ENCODE measurements at regions not wholly inside any gene's neighbourhood (a gene's known extent, or its start where the extent isn't known, plus 50 kb on each side); places are given as distances from the start of the nearest gene placed in this dataset.

DNA sequence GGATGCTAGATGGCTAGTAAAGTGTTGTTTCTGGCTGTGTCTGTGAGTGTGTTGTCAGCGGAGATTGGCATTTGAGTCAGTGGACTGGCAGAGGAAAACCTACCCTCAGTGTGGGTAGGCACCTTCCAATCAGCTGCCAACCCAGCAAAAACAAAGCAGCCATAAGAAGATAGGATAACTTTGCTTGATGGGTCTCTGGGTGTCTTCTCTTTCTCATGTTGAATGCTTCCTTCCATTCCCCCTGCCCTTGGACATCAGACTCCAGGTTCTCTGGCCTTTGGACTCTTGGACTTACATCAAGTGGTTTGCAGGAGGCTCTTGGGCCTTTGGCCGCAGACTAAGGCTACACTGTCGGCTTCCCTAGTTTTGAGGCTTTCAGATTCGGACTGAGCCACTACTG is 429.0 kb upstream of the ZNF804A start:
- TF ChIP-seq CTCF (IDR thresholded peaks at IDR 0.05) (no peak), POLR2A (IDR thresholded peaks at IDR 0.05) (no peak), POLR2AphosphoS5 (IDR thresholded peaks at IDR 0.05; ENCODE audit: insufficient read depth in 1 of 2, low read depth in 1 of 2) (no peak)
- no peak overlapping the region for H3K27ac ChIP-seq
- no peaks in the 10 kb centered on the region for H3K27me3 ChIP-seq
- H3K4me3 ChIP-seq = no peak overlapping the region
- intact Hi-C loops (cut with DNase I) = no loop called here
- H3K4me1 ChIP-seq = no peaks in the 10 kb centered on the region
- no peak for DNase-seq (ENCODE audit: extremely low spot score in 2 of 2)
- H3K9me3 ChIP-seq = no peaks in the 10 kb centered on the region
- H3K36me3 ChIP-seq = no peaks in the 10 kb centered on the region

DNA sequence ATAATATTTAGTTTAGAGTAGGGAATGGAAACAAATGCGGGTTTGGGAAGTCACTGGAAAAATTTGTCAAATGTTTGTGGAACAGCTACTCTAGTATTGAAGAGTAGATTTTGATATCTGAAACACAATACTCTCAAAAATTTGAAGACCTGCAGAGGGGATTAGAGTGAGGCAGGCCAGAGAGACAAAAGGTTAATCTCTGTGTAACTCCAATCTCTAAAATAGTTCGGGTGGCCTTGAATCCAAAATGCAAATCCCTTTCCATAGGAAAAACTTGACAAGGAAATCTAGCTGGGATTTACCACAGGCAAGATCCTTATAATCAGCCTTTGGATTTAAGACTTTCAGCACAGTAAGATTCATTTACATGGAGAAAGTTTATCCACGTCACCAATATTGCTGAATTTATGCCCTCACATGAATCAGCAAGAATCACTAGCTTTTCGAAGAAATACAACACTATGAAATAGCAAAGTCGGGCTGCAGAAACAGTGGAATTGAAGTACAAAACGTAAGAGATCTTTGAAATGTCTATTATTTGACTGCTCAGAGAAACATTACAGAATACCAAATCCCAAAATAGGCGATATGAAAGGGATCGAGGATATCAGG is 423.7 kb upstream of the ZNF804A start:
- no peak for TF ChIP-seq CTCF (IDR thresholded peaks at IDR 0.05)
- TF ChIP-seq POLR2A (IDR thresholded peaks at IDR 0.05) = no peak
- TF ChIP-seq POLR2AphosphoS5 (IDR thresholded peaks at IDR 0.05; ENCODE audit: insufficient read depth in 1 of 2, low read depth in 1 of 2) = no peak
- H3K9me3 ChIP-seq = no peaks in the 10 kb centered on the region
- intact Hi-C loops (cut with DNase I) = no loop called here
- H3K4me1 ChIP-seq = no peaks in the 10 kb centered on the region
- no peaks in the 10 kb centered on the region for H3K27me3 ChIP-seq
- no peak overlapping the region for H3K27ac ChIP-seq
- no peak overlapping the region for H3K4me3 ChIP-seq
- H3K36me3 ChIP-seq = no peaks in the 10 kb centered on the region
- DNase-seq (ENCODE audit: extremely low spot score in 2 of 2) = no peak

DNA sequence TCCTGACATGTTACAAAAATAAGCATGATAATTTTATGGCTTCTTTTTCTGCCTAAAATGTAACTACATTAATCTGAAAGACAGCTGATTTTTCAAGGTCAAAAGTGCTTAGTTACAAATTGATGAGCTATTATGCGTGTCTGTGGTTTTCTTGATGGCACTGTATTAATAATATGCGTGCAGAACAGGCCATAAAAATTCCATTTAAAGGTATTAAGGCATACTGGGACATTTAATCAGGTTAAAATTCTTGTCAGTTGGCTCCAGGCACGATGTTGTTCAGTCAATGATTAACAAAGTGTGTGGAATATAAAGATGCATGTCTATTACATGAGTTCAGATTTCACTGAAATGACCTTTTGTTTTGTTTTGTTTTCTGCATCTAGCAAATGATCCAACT is 420.1 kb upstream of the ZNF804A start:
- Histone ChIP-seq H3K4me3 (no peak overlapping the region), H3K9me3 (no peaks in the 10 kb centered on the region), H3K27me3 (no peaks in the 10 kb centered on the region), H3K27ac (no peak overlapping the region), H3K36me3 (no peaks in the 10 kb centered on the region), H3K4me1 (no peaks in the 10 kb centered on the region)
- intact Hi-C loops (cut with DNase I) = no loop called here
- no peak for DNase-seq (ENCODE audit: extremely low spot score in 2 of 2)
- TF ChIP-seq POLR2A (IDR thresholded peaks at IDR 0.05) (no peak), CTCF (IDR thresholded peaks at IDR 0.05) (no peak), POLR2AphosphoS5 (IDR thresholded peaks at IDR 0.05; ENCODE audit: insufficient read depth in 1 of 2, low read depth in 1 of 2) (no peak)

- intact Hi-C loops (cut with DNase I) = no loop called here
These were observed 411.9 kb upstream of the ZNF804A start for GRCh38 chr2:184186436-184186835.

More at GRCh38 chr2:184186436-184186835, 411.9 kb upstream of the ZNF804A start:
- Histone ChIP-seq H3K36me3 (no peaks in the 10 kb centered on the region), H3K27ac (no peak overlapping the region), H3K4me3 (no peak overlapping the region), H3K27me3 (no peaks in the 10 kb centered on the region), H3K9me3 (no peaks in the 10 kb centered on the region), H3K4me1 (no peaks in the 10 kb centered on the region)
- TF ChIP-seq POLR2A (IDR thresholded peaks at IDR 0.05) (no peak), POLR2AphosphoS5 (IDR thresholded peaks at IDR 0.05; ENCODE audit: insufficient read depth in 1 of 2, low read depth in 1 of 2) (no peak), CTCF (IDR thresholded peaks at IDR 0.05) (no peak)
- DNase-seq (ENCODE audit: extremely low spot score in 2 of 2) = no peak

Data from vagina (tissue), 2 donors.